HepG2 (cell line): ENCODE measurements at regions not wholly inside any gene's neighbourhood (a gene's known extent, or its start where the extent isn't known, plus 50 kb on each side); places are given as distances from the start of the nearest gene placed in this dataset.

ENCODE experiments used
- ATAC-seq: fragments of 200-7000 bp; cut with Tn5 transposase; 3 replicates; pipeline ENCODE4 v1.9.1; 2020; ENCODE audit warnings: mild to moderate bottlenecking, moderate library complexity
- BruUV-seq: library from RNA; stranded (reverse); fragments of 400-500 nt; replicated peaks from 2 replicates; lab custom pipeline; 2021; lab: Mats Ljungman, UMichigan
- CTCF ChIA-PET: fragments of 300-600 bp; formaldehyde crosslinking; extraction: SDS; loops from one replicate; lab custom pipeline; 2021; ENCODE audit warnings: low total read pairs, inconsistent platforms, low intra/inter-chr PET ratio; lab: Yijun Ruan, JAX
- POLR2A ChIA-PET: fragments of 350-600 bp; sonication (Branson Sonifier 250); formaldehyde crosslinking; loops from one replicate; lab custom pipeline; 2020; ENCODE audit warnings: antibody characterized with exemption, inconsistent platforms; lab: Yijun Ruan, JAX
- DNase-seq: peaks from one replicate; pipeline ENCODE4 v3.0.0-alpha.2; 2015; ENCODE audit warnings: low spot score
- FAIRE-seq: peaks from 3 replicates; lab custom pipeline; 2011; peaks lifted over from hg19 to GRCh38; lab: Jason Lieb, UNC
- H2AFZ ChIP-seq: one replicate; pipeline ENCODE4 v1.6.1; 2011; ENCODE audit warnings: low read length, inconsistent platforms
- H3K27ac ChIP-seq: fragments of 300-600 bp; 3 replicates; pipeline ENCODE4 v1.8.0; 2011; ENCODE audit warnings: mixed run types, mild to moderate bottlenecking, mixed read lengths, low read length, inconsistent platforms; ENCODE audit not compliant: insufficient read depth; ENCODE audit errors: extremely low read length
- H3K27me3 ChIP-seq, 2 experiments: fragments of 200-600 bp in 1 of 2; 2 replicates in 1 of 2; 3 replicates in 1 of 2; pipeline versions ENCODE4 v1.6.0 to v1.8.0; 2011; ENCODE audit warnings: low read length in 2 of 2, mild to moderate bottlenecking in 2 of 2, moderate library complexity in 2 of 2, inconsistent platforms in 1 of 2; ENCODE audit not compliant: insufficient read depth in 2 of 2, control insufficient read depth in 1 of 2
- H3K36me3 ChIP-seq, 2 experiments: fragments of 200-600 bp in 1 of 2; replicated peaks in 1 of 2; 2 replicates in 1 of 2; 3 replicates in 1 of 2; pipeline versions ENCODE4 v1.5.1 to v1.8.0; 2011; ENCODE audit warnings: low read length in 2 of 2, inconsistent platforms in 1 of 2; ENCODE audit not compliant: insufficient read depth in 2 of 2, control insufficient read depth in 1 of 2
- H3K4me1 ChIP-seq: 2 replicates; pipeline ENCODE4 v1.5.1; 2012; ENCODE audit warnings: low read length, inconsistent platforms; ENCODE audit not compliant: insufficient read depth
- H3K4me2 ChIP-seq: 2 replicates; pipeline ENCODE4 v1.6.0; 2011; ENCODE audit warnings: low read depth, low read length, inconsistent platforms
- H3K4me3 ChIP-seq, 3 experiments: fragments of 200-600 bp in 1 of 3; sonication (generic), shearing (Covaris generic) in 1 of 3; replicated peaks in 1 of 3; 2 replicates each; pipeline ENCODE4 v1.5.1; 2011 to 2016; ENCODE audit warnings: low read length in 3 of 3, inconsistent platforms in 2 of 3, low read depth in 2 of 3, mild to moderate bottlenecking in 2 of 3, control low read depth in 1 of 3, mixed read lengths in 1 of 3; ENCODE audit not compliant: insufficient read depth in 1 of 3
- H3K79me2 ChIP-seq: one replicate; pipeline ENCODE4 v1.6.1; 2011; ENCODE audit warnings: low read length, inconsistent platforms; ENCODE audit not compliant: insufficient read depth
- H3K9ac ChIP-seq: 2 replicates; pipeline ENCODE4 v1.6.0; 2011; ENCODE audit warnings: mild to moderate bottlenecking, low read depth, low read length, inconsistent platforms; ENCODE audit not compliant: insufficient read depth
- H3K9me3 ChIP-seq: 2 replicates; pipeline ENCODE4 v1.5.1; 2012; ENCODE audit warnings: mild to moderate bottlenecking, low read length
- H4K20me1 ChIP-seq: 2 replicates; pipeline ENCODE4 v1.6.0; 2011; ENCODE audit warnings: inconsistent platforms, mild to moderate bottlenecking, low read length, moderate library complexity; ENCODE audit not compliant: insufficient read depth
- BHLHE40 ChIP-seq: IDR thresholded peaks from 2 replicates; pipeline ENCODE4 v1.6.1; 2011; ENCODE audit warnings: low read length, improper control_type of control experiment
- CEBPB ChIP-seq: IDR thresholded peaks from 2 replicates; pipeline ENCODE4 v1.6.1; 2011; ENCODE audit warnings: low read depth, low read length, improper control_type of control experiment, borderline replicate concordance
- FOSL2 ChIP-seq: sonication (generic); formaldehyde crosslinking; IDR thresholded peaks from 2 replicates; pipeline ENCODE4 v1.4.0; 2020; ENCODE audit warnings: missing genetic modification reagents
- THAP9 ChIP-seq: sonication (generic); formaldehyde crosslinking; IDR thresholded peaks from 2 replicates; pipeline ENCODE4; 2020; ENCODE audit warnings: missing genetic modification reagents, mild to moderate bottlenecking, borderline replicate concordance
- whole genome bisulfite sequencing: methylation state at CpG from one replicate; pipeline ENCODE4 v1.1.6; 2017; ENCODE audit warnings: low lambda C conversion rate; 5-methylcytosine and 5-hydroxymethylcytosine counted together
- in situ Hi-C: cut with HindIII; loops from 2 replicates; pipeline ENCODE4 v1.10.0; 2017; ENCODE audit warnings: low pct_unique_long_range_greater_than_20kb; ENCODE audit not compliant: extremely low pct_ligation_motif_present
- intact Hi-C: fragments of 100-400 bp; cut with micrococcal nuclease; formaldehyde crosslinking; loops from one replicate; pipeline ENCODE4 v1.10.0; 2022; ENCODE audit not compliant: unreplicated experiment
- TF ChIP-seq, protein P1 (sequence below): IDR thresholded peaks from 2 replicates; pipeline ENCODE4 v1.6.1; 2016; ENCODE audit warnings: mild to moderate bottlenecking

DNA sequence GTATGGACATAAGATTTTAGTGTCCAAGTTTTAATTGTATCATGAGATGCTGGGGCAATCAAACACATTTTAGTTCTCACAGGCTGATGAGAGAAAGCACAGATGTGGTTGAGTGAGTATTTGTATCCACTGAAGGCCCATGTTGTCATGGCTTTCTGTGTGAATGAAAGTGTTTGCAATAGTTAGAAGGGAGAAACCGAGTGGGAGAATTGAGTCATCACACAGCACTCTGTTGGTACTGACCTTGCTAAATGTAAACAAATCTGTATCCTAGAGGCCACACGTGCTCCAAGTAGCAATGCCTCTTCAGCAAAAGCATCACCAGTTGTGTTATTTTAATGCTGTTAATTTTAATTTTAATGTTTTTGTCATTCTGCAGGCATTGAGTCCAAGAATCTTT is 121.2 kb downstream of the EMX2 start:
- Histone ChIP-seq H3K4me1 (no peaks in the 10 kb centered on the region), H3K4me2 (no peak overlapping the region), H3K27me3 (peaks cover 3 to 15% of the 10 kb centered on the region in 2 experiments; a peak in 4 of 5 replicates), H3K27ac (no peak overlapping the region), H4K20me1 (no peaks in the 10 kb centered on the region), H2AFZ (no peak overlapping the region), H3K9ac (no peak overlapping the region), H3K36me3 (no peaks in the 10 kb centered on the region), H3K79me2 (no peaks in the 10 kb centered on the region), H3K4me3 (no peak overlapping the region), H3K9me3 (no peaks in the 10 kb centered on the region)
- CTCF ChIA-PET: no interaction called here
- in situ Hi-C loops: no loop called here
- 0 out of 2 replicates have a peak, but pooled peaks have one; percentile 16 for TF ChIP-seq CEBPB
- TF ChIP-seq BHLHE40: peak; percentile 71; the same call in 1 of the 2 replicates
- peak; percentile 33; the same call in 1 of the 2 replicates for TF ChIP-seq FOSL2 (CRISPR knock-in tag)
- TF ChIP-seq THAP9 (CRISPR knock-in tag): no peak
- TF ChIP-seq, protein P1, sequence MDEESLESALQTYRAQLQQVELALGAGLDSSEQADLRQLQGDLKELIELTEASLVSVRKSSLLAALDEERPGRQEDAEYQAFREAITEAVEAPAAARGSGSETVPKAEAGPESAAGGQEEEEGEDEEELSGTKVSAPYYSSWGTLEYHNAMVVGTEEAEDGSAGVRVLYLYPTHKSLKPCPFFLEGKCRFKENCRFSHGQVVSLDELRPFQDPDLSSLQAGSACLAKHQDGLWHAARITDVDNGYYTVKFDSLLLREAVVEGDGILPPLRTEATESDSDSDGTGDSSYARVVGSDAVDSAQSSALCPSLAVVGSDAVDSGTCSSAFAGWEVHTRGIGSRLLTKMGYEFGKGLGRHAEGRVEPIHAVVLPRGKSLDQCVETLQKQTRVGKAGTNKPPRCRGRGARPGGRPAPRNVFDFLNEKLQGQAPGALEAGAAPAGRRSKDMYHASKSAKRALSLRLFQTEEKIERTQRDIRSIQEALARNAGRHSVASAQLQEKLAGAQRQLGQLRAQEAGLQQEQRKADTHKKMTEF: no peak
- intact Hi-C loops: no loop called here
- no peak for FAIRE-seq
- ATAC-seq: no peak; the same call in 2 of the 3 replicates
- BruUV-seq: no TSS peak
- POLR2A ChIA-PET: no interaction called here
- WGBS: 0% methylated on average over 2 of the region's 2 CpGs
- DNase-seq: peak; percentile 6
